Heart left ventricle (tissue), 16 donors: ENCODE measurements at regions not wholly inside any gene's neighbourhood (a gene's known extent, or its start where the extent isn't known, plus 50 kb on each side); places are given as distances from the start of the nearest gene placed in this dataset.

Experiments used
- ATAC-seq, 4 donors: fragments of 200-7000 bp; cut with Tn5 transposase; one replicate each; pipeline ENCODE4 v1.9.1; 2020 to 2022; ENCODE audit warnings: moderate library complexity in 4 of 4, mild to moderate bottlenecking in 3 of 4, moderate number of reproducible peaks in 1 of 4
- DNase-seq, 5 donors: peaks; one replicate each; pipeline ENCODE4 v3.0.0-alpha.2; 2020
- H3K27ac ChIP-seq, 12 donors: fragments of 200-600 bp; sonication (generic) in 4 of 12; one replicate each; pipeline versions ENCODE4 v1.5.0 to v1.8.0; 2016 to 2022; ENCODE audit warnings: mild to moderate bottlenecking in 2 of 12
- H3K27me3 ChIP-seq, 9 donors: fragments of 200-600 bp; sonication (generic) in 2 of 9; one replicate each; pipeline versions ENCODE4 v1.5.1 to v1.8.0; 2016 to 2022; ENCODE audit warnings: mild to moderate bottlenecking in 3 of 9
- H3K36me3 ChIP-seq, 9 donors: fragments of 200-600 bp; sonication (generic) in 2 of 9; one replicate each; pipeline versions ENCODE4 v1.5.0 to v1.8.0; 2018 to 2022; ENCODE audit warnings: mild to moderate bottlenecking in 2 of 9
- H3K4me1 ChIP-seq, 12 donors: fragments of 200-600 bp; sonication (generic) in 4 of 12; one replicate each; pipeline versions ENCODE4 v1.5.0 to v1.8.0; 2016 to 2022; ENCODE audit warnings: mild to moderate bottlenecking in 3 of 12
- H3K4me3 ChIP-seq, 12 donors: fragments of 200-600 bp; sonication (generic) in 4 of 12; one replicate each; pipeline versions ENCODE4 v1.5.0 to v1.8.0; 2017 to 2022; ENCODE audit warnings: mild to moderate bottlenecking in 9 of 12, moderate library complexity in 4 of 12
- H3K9me3 ChIP-seq, 12 donors: fragments of 200-600 bp; sonication (generic) in 4 of 12; one replicate each; pipeline versions ENCODE4 v1.5.0 to v1.8.0; 2016 to 2022; ENCODE audit warnings: mild to moderate bottlenecking in 1 of 12
- POLR2A ChIP-seq, 2 donors: fragments of 450-650 bp; IDR thresholded peaks; one replicate each; pipeline ENCODE4 v1.6.1; 2017; ENCODE audit warnings: antibody characterized with exemption in 2 of 2, mild to moderate bottlenecking in 2 of 2, moderate library complexity in 2 of 2
- WGBS, 4 donors: extraction: QIAGEN DNeasy Blood & Tissue Kit in 2 of 4; methylation state at CpG; one replicate each; pipeline versions ENCODE4 v1.1.5 to v1.1.7; 2013 to 2018; 5-methylcytosine and 5-hydroxymethylcytosine counted together
- intact Hi-C, 10 donors: fragments of 100-400 bp; cut with DNase I; formaldehyde crosslinking; loops; one replicate each; pipeline versions ENCODE4 v1.11.1 to v1.14.2; 2022
- TF ChIP-seq, protein P1 (sequence below), 12 donors: fragments of 200-600 bp; sonication (generic) in 4 of 12; IDR thresholded peaks; one replicate each; pipeline versions ENCODE4 v1.5.0 to v1.8.0; 2018 to 2022; ENCODE audit warnings: antibody characterized with exemption in 12 of 12, mild to moderate bottlenecking in 5 of 12
- donor health status: ischemic (EF 13 %, LVEDD 7.1; RV severe dilation, severe dysfunction).
- donor health status: healthy with polysubstance abuse.
- donor health status: DM: no; HTN: yes; CAD: no.
- donor health status: DM: no; HTN: no; CAD: no.
- donor health status: ischemic (EF 25% LVEDD 6.9; RV normal size, moderate dysfunction).
- donor health status: ischemic (EF 25% LVEDD 5.7; RV mildly dilated, moderate dysfunction).
- donor health status: healthy.
- donor health status: DM: yes; HTN: yes; CAD: no.
- donor health status: ischemic (EF 35%, LVEDD 5.7; RV mildly dilated, moderate dysfunction).
- donor health status: nonischemic (EF 11% LVEDD 7.7; RV severe dilation, severe dysfunction).
- donor health status: DM: yes; HTN: yes; CAD: no.
- donor health status: PGD.
- donor health status: ischemic (EF 29% LVEDD 5.4; RV normal size, mild dysfunction).
- donor health status: nonischemic (EF 23%, LVEDD 6.1; RV moderate dilation, normal function).

GRCh38 chr13:81670048-81670447, 1329.1 kb upstream of the SPRY2 start:
- 34 to 59% (median 54%) methylated on average over 2 of the region's 2 CpGs for WGBS, 4 donors
- no peak for TF ChIP-seq POLR2A (IDR thresholded peaks at IDR 0.05)
- TF ChIP-seq, protein P1, sequence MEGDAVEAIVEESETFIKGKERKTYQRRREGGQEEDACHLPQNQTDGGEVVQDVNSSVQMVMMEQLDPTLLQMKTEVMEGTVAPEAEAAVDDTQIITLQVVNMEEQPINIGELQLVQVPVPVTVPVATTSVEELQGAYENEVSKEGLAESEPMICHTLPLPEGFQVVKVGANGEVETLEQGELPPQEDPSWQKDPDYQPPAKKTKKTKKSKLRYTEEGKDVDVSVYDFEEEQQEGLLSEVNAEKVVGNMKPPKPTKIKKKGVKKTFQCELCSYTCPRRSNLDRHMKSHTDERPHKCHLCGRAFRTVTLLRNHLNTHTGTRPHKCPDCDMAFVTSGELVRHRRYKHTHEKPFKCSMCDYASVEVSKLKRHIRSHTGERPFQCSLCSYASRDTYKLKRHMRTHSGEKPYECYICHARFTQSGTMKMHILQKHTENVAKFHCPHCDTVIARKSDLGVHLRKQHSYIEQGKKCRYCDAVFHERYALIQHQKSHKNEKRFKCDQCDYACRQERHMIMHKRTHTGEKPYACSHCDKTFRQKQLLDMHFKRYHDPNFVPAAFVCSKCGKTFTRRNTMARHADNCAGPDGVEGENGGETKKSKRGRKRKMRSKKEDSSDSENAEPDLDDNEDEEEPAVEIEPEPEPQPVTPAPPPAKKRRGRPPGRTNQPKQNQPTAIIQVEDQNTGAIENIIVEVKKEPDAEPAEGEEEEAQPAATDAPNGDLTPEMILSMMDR (IDR thresholded peaks at IDR 0.05): no peak
- intact Hi-C loops: no loop called here
- Histone ChIP-seq H3K27ac (no peak overlapping the region), H3K36me3 (no peaks in the 10 kb centered on the region), H3K4me1 (no peaks in the 10 kb centered on the region), H3K27me3 (no peaks in the 10 kb centered on the region), H3K9me3 (no peaks in the 10 kb centered on the region), H3K4me3 (no peak overlapping the region)
- DNase-seq: no peak
- no peak for ATAC-seq

- Histone ChIP-seq H3K27ac (no peak overlapping the region), H3K9me3 (no peaks in the 10 kb centered on the region), H3K27me3 (no peaks in the 10 kb centered on the region), H3K4me1 (no peaks in the 10 kb centered on the region), H3K36me3 (no peaks in the 10 kb centered on the region), H3K4me3 (no peak overlapping the region)
- TF ChIP-seq, protein P1 (IDR thresholded peaks at IDR 0.05): no peak
- TF ChIP-seq POLR2A (IDR thresholded peaks at IDR 0.05): no peak
- 89 to 92% (median 91%) methylated on average over 2 of the region's 2 CpGs for WGBS, 4 donors
- no peak for ATAC-seq
- no peak for DNase-seq
- intact Hi-C loops: no loop called here
These were observed 1323.9 kb upstream of the SPRY2 start for GRCh38 chr13:81664872-81665271.

DNA sequence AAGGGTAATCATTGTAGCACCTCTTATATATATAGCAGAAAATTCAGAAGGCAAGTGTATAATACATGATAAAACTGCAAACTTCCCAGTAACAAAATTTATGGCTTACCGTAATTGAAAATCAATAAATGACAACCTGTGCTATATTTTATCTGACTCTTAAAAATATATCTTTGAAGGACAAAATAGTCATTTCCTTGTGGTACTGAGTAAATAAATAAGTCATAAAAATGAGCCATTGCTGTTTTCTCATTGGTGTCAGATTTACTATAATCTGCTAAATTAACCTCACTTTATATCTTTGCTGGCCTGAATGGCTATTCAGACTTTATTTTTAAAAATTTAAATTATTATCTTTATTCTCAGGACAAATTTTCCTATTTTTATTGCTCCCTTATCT, 1319.1 kb upstream of the SPRY2 start:
- no peaks in the 10 kb centered on the region for H3K4me1 ChIP-seq
- no peak overlapping the region for H3K27ac ChIP-seq
- ATAC-seq (no peak), DNase-seq (no peak)
- intact Hi-C loops: no loop called here
- WGBS, 4 donors: 91 to 96% (median 94%) methylated on average over 1 of the region's 1 CpG
- H3K36me3 ChIP-seq: no peaks in the 10 kb centered on the region
- H3K9me3 ChIP-seq: peaks cover 0 to 9% (median 0%) of the 10 kb centered on the region in 12 donors
- TF ChIP-seq, protein P1 (IDR thresholded peaks at IDR 0.05): no peak
- TF ChIP-seq POLR2A (IDR thresholded peaks at IDR 0.05): no peak
- no peaks in the 10 kb centered on the region for H3K27me3 ChIP-seq
- H3K4me3 ChIP-seq: no peak overlapping the region

- no peak for TF ChIP-seq POLR2A (IDR thresholded peaks at IDR 0.05)
- TF ChIP-seq, protein P1 (IDR thresholded peaks at IDR 0.05): no peak
- 64 to 75% (median 70%) methylated on average over 8 of the region's 8 CpGs for WGBS, 4 donors
- intact Hi-C loops: no loop called here
- no peaks in the 10 kb centered on the region for H3K4me1 ChIP-seq
- H3K27me3 ChIP-seq: no peaks in the 10 kb centered on the region
- ATAC-seq (no peak), DNase-seq (no peak)
- H3K36me3 ChIP-seq: no peaks in the 10 kb centered on the region
- H3K27ac ChIP-seq: no peak overlapping the region
- H3K4me3 ChIP-seq: no peak overlapping the region
- H3K9me3 ChIP-seq: peaks cover 0 to 16% (median 0%) of the 10 kb centered on the region in 12 donors
These were observed 1317.9 kb upstream of the SPRY2 start for GRCh38 chr13:81658598-81659370.
